ENCODE measurements at regions not wholly inside any gene's neighbourhood (a gene's known extent, or its start where the extent isn't known, plus 50 kb on each side); places are given as distances from the start of the nearest gene placed in this dataset.

GRCh38 chr13:48181482-48182145 is 51.4 kb upstream of the ITM2B start:
- no peak for TF ChIP-seq CTCF (conservative IDR thresholded peaks at IDR 0.05; ENCODE audit: low read depth, low read length)
- H3K4me3 ChIP-seq (ENCODE audit: low read depth, low read length): no peak overlapping the region
- DNase-seq (ENCODE audit: low read depth): no peak

GRCh38 chr13:48178126-48178525 is 54.9 kb upstream of the ITM2B start:
- no peak overlapping the region for H3K4me3 ChIP-seq (ENCODE audit: low read depth, low read length)
- no peak for TF ChIP-seq CTCF (conservative IDR thresholded peaks at IDR 0.05; ENCODE audit: low read depth, low read length)

GRCh38 chr13:48176781-48177180 is 56.2 kb upstream of the ITM2B start:
- H3K4me3 ChIP-seq (ENCODE audit: low read depth, low read length): no peak overlapping the region
- DNase-seq (ENCODE audit: low read depth): no peak
- no peak for TF ChIP-seq CTCF (conservative IDR thresholded peaks at IDR 0.05; ENCODE audit: low read depth, low read length)

More at GRCh38 chr13:48178126-48178525, 54.9 kb upstream of the ITM2B start:
- no peak for DNase-seq (ENCODE audit: low read depth)

GRCh38 chr13:48175185-48175584 is 57.8 kb upstream of the ITM2B start:
- H3K4me3 ChIP-seq (ENCODE audit: low read depth, low read length): no peak overlapping the region
- DNase-seq (ENCODE audit: low read depth): no peak
- no peak for TF ChIP-seq CTCF (conservative IDR thresholded peaks at IDR 0.05; ENCODE audit: low read depth, low read length)

- DNase-seq (ENCODE audit: low read depth): no peak
- TF ChIP-seq CTCF (conservative IDR thresholded peaks at IDR 0.05; ENCODE audit: low read depth, low read length): no peak
- no peak overlapping the region for H3K4me3 ChIP-seq (ENCODE audit: low read depth, low read length)
Observed at GRCh38 chr13:48167866-48168265, 65.1 kb upstream of the ITM2B start.

GRCh38 chr13:48165727-48166126 is 67.3 kb upstream of the ITM2B start:
- H3K4me3 ChIP-seq (ENCODE audit: low read depth, low read length): no peak overlapping the region
- no peak for TF ChIP-seq CTCF (conservative IDR thresholded peaks at IDR 0.05; ENCODE audit: low read depth, low read length)
- no peak for DNase-seq (ENCODE audit: low read depth)

GRCh38 chr13:48165063-48165462 is 67.9 kb upstream of the ITM2B start:
- TF ChIP-seq CTCF (conservative IDR thresholded peaks at IDR 0.05; ENCODE audit: low read depth, low read length): no peak
- no peak for DNase-seq (ENCODE audit: low read depth)
- no peak overlapping the region for H3K4me3 ChIP-seq (ENCODE audit: low read depth, low read length)

All from choroid plexus epithelial cell (primary cell).